Uterus (tissue), 3 donors: ENCODE measurements at regions not wholly inside any gene's neighbourhood (a gene's known extent, or its start where the extent isn't known, plus 50 kb on each side); places are given as distances from the start of the nearest gene placed in this dataset.
"Not testable (repeated sequence)": the region's sequence is repeated elsewhere in the genome, so short reads cannot be mapped to it uniquely, and the experiment has no call there.

Source experiments
- DNase-seq, 2 donors: peaks; one replicate each; pipeline ENCODE4 v3.0.0-alpha.2; 2019 to 2020
- H3K27ac ChIP-seq, 2 donors: fragments of 200-600 bp; sonication (generic); 1 replicate in 1 of 2; 2 replicates in 1 of 2; pipeline ENCODE4 v1.5.1; 2016 to 2018
- H3K27me3 ChIP-seq, 2 donors: fragments of 200-600 bp; sonication (generic); one replicate each; pipeline ENCODE4 v1.5.1; 2018 to 2019; ENCODE audit warnings: control low read depth in 1 of 2
- H3K36me3 ChIP-seq, 2 donors: fragments of 200-600 bp; sonication (generic); one replicate each; pipeline ENCODE4 v1.5.1; 2019; ENCODE audit warnings: control low read depth in 1 of 2
- H3K4me1 ChIP-seq, 2 donors: fragments of 200-600 bp; sonication (generic); one replicate each; pipeline ENCODE4 v1.5.1; 2018 to 2019; ENCODE audit warnings: control low read depth in 1 of 2
- H3K4me3 ChIP-seq, 2 donors: fragments of 200-600 bp; sonication (generic); 1 replicate in 1 of 2; 2 replicates in 1 of 2; pipeline ENCODE4 v1.5.1; 2018 to 2019; ENCODE audit warnings: mild to moderate bottlenecking in 1 of 2
- H3K9me3 ChIP-seq, 2 donors: fragments of 200-600 bp; sonication (generic); one replicate each; pipeline ENCODE4 v1.5.1; 2019; ENCODE audit warnings: control low read depth in 1 of 2
- CTCF ChIP-seq, 4 experiments: fragments of 200-600 bp in 2 of 4; fragments of 450-650 bp in 2 of 4; sonication (generic) in 2 of 4; IDR thresholded peaks; one replicate each; pipeline ENCODE4 v1.5.1; 2016 to 2019; ENCODE audit warnings: antibody characterized with exemption in 4 of 4, mild to moderate bottlenecking in 2 of 4, moderate library complexity in 1 of 4
- POLR2A ChIP-seq, 2 donors: fragments of 450-650 bp; IDR thresholded peaks; one replicate each; pipeline ENCODE4 v1.6.1; 2016; ENCODE audit warnings: antibody characterized with exemption in 2 of 2, mild to moderate bottlenecking in 1 of 2, moderate library complexity in 1 of 2
- intact Hi-C: fragments of 100-400 bp; cut with DNase I; formaldehyde crosslinking; loops from one replicate; pipeline ENCODE4 v1.15.1; 2023; ENCODE audit warnings: low total_unique reads
- donor health status: DM: yes; HTN: yes; CAD: no.

DNA sequence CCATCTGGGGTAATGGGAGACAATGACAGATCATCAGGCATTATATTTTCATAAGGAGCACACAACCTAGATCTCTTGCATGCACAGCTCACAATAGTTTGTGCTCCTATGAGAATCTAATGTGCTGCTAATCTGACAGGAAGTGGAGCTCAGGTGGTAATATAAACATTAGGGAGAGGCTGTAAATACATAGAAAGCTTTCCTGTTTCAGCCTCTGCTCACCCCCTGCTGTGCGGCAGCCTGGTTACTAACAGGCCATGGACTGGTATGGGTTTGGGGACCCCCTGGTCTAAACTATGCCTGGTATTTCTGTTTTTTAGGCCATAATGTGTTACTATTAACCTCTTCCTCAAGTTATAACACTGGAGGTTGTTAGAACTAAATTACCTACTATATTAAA is 1373.7 kb downstream of the LRFN5 start:
- no peaks in the 10 kb centered on the region for H3K27me3 ChIP-seq
- H3K4me3 ChIP-seq: no peak overlapping the region
- DNase-seq: no peak
- TF ChIP-seq CTCF (IDR thresholded peaks at IDR 0.05) (no peak), POLR2A (IDR thresholded peaks at IDR 0.05) (no peak)
- H3K27ac ChIP-seq: no peak overlapping the region
- H3K4me1 ChIP-seq: no peaks in the 10 kb centered on the region
- no peaks in the 10 kb centered on the region for H3K36me3 ChIP-seq
- no peaks in the 10 kb centered on the region for H3K9me3 ChIP-seq
- intact Hi-C loops: no loop called here

GRCh38 chr14:42973171-42973570 is 1366.5 kb downstream of the LRFN5 start:
- H3K36me3 ChIP-seq, intact Hi-C loops, H3K4me1 ChIP-seq, H3K9me3 ChIP-seq, DNase-seq, H3K27me3 ChIP-seq, H3K4me3 ChIP-seq, H3K27ac ChIP-seq: not testable (repeated sequence)

GRCh38 chr14:42965512-42965911 is 1358.8 kb downstream of the LRFN5 start:
- H3K27ac ChIP-seq: no peak overlapping the region
- DNase-seq: no peak
- H3K36me3 ChIP-seq: peaks cover 0 to 3% of the 10 kb centered on the region in 2 donors
- H3K27me3 ChIP-seq: no peaks in the 10 kb centered on the region
- no peak overlapping the region for H3K4me3 ChIP-seq
- H3K9me3 ChIP-seq: no peaks in the 10 kb centered on the region
- H3K4me1 ChIP-seq: no peaks in the 10 kb centered on the region
- intact Hi-C loops: no loop called here
- TF ChIP-seq CTCF (IDR thresholded peaks at IDR 0.05) (no peak), POLR2A (IDR thresholded peaks at IDR 0.05) (no peak)

- no peaks in the 10 kb centered on the region for H3K9me3 ChIP-seq
- no peak overlapping the region for H3K27ac ChIP-seq
- H3K4me1 ChIP-seq: no peaks in the 10 kb centered on the region
- no peak for DNase-seq
- H3K4me3 ChIP-seq: no peak overlapping the region
- no peaks in the 10 kb centered on the region for H3K27me3 ChIP-seq
- TF ChIP-seq POLR2A (IDR thresholded peaks at IDR 0.05) (no peak), CTCF (IDR thresholded peaks at IDR 0.05) (no peak)
- H3K36me3 ChIP-seq: peaks cover 0 to 3% of the 10 kb centered on the region in 2 donors
- intact Hi-C loops: no loop called here
These were observed 1354.8 kb downstream of the LRFN5 start for GRCh38 chr14:42961509-42961908.

- Histone ChIP-seq H3K36me3 (no peaks in the 10 kb centered on the region), H3K27ac (no peak overlapping the region), H3K4me3 (no peak overlapping the region), H3K9me3 (no peaks in the 10 kb centered on the region), H3K27me3 (no peaks in the 10 kb centered on the region), H3K4me1 (no peaks in the 10 kb centered on the region)
- TF ChIP-seq POLR2A (IDR thresholded peaks at IDR 0.05): no peak
- no peak for TF ChIP-seq CTCF (IDR thresholded peaks at IDR 0.05)
- DNase-seq: no peak
- intact Hi-C loops: no loop called here
These were observed 1343.7 kb downstream of the LRFN5 start for GRCh38 chr14:42950363-42950762.

DNA sequence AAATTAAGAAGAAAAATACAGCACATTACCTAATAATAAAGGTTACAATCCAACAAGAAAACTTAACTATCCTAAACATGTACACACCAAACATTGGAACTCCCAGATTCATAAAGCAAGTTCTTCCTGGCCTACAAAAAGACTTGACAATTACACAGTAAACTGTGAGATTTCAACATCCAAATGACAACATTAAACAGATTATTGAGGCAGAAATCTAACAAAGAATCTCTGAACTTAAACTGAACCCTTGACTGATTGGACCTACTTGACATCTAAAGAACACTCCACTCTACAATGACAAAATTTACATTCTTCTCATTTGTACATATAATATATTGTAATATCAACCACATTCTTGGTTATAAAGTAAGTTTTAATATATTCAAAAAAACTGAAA is 1341.3 kb downstream of the LRFN5 start:
- H3K27me3 ChIP-seq: no peaks in the 10 kb centered on the region
- no peaks in the 10 kb centered on the region for H3K9me3 ChIP-seq
- H3K4me1 ChIP-seq: no peaks in the 10 kb centered on the region
- H3K4me3 ChIP-seq: no peak overlapping the region
- H3K27ac ChIP-seq: no peak overlapping the region
- DNase-seq: no peak
- TF ChIP-seq POLR2A (IDR thresholded peaks at IDR 0.05): no peak
- TF ChIP-seq CTCF (IDR thresholded peaks at IDR 0.05): no peak
- H3K36me3 ChIP-seq: no peaks in the 10 kb centered on the region
- intact Hi-C loops: no loop called here
